ENCODE measurements at regions not wholly inside any gene's neighbourhood (a gene's known extent, or its start where the extent isn't known, plus 50 kb on each side); places are given as distances from the start of the nearest gene placed in this dataset.

DNA sequence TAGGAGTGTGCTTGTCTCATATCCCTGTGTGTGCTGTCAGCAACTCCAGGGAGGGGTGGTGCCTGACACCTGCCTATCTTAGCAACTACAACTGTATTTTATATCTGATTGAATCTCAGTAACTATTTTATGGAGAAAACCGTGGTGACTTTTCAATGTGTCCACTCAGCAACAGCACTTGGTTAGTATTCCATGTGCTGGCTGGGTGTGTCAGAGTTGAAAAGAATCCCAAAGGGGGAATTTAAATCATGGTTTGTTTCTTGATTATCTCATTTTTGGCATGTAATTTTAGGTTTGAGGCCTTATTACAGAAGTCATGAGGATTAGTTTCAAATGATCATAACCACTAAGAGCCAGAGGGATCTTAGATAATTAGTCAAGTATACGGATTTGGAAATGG lies 425.7 kb upstream of the FZD8 start:
- Histone ChIP-seq H3K36me3 (ENCODE audit: control insufficient read depth in 2 of 2, extremely low read depth in 1 of 2, insufficient read depth in 2 of 2, low read length in 2 of 2) (no peaks in the 10 kb centered on the region), H3K4me3 (replicated peaks in 1 of 3; ENCODE audit: insufficient read depth in 1 of 3, low read depth in 1 of 3, low read length in 3 of 3) (no peak overlapping the region), H3K4me2 (ENCODE audit: insufficient read depth, low read length) (no peak overlapping the region), H3K4me1 (ENCODE audit: control insufficient read depth, extremely low read depth, insufficient read depth, low read length) (no peaks in the 10 kb centered on the region), H3K27ac (ENCODE audit: insufficient read depth, low read depth, low read length) (no peak overlapping the region), H3K27me3 (ENCODE audit: control insufficient read depth in 2 of 2, insufficient read depth in 2 of 2, low read length in 2 of 2) (no peaks in the 10 kb centered on the region), H4K20me1 (replicated peaks; ENCODE audit: control insufficient read depth, extremely low read depth, insufficient read depth, low read length) (no peaks in the 10 kb centered on the region), H2AFZ (ENCODE audit: low read depth, low read length) (no peak overlapping the region), H3K79me2 (ENCODE audit: control insufficient read depth, insufficient read depth, low read length) (no peaks in the 10 kb centered on the region), H3K9me1 (replicated peaks; ENCODE audit: control insufficient read depth, extremely low read depth, insufficient read depth, low read length) (no peaks in the 10 kb centered on the region), H3K9ac (replicated peaks; ENCODE audit: extremely low read depth, insufficient read depth, low read length) (no peak overlapping the region), H3K9me3 (replicated peaks; ENCODE audit: control insufficient read depth, insufficient read depth, low read length) (no peaks in the 10 kb centered on the region)
- BruUV-seq (replicated peaks), result no TSS peak
- POLR2A ChIA-PET, result no interaction called here
- FAIRE-seq (no peak), DNase-seq (ENCODE audit: low read depth, low spot score) (no peak)
- dilution Hi-C loops (cut with MboI; ENCODE audit: extremely low pct_ligation_motif_present, low sequenced_read_pairs) (no loop called here), intact Hi-C loops (cut with micrococcal nuclease) (no loop called here)
- TF ChIP-seq POLR2AphosphoS5 (IDR thresholded peaks at IDR 0.05; ENCODE audit: insufficient read depth, low read depth, low read length), result no peak
- no peak for TF ChIP-seq FOS (IDR thresholded peaks at IDR 0.05; ENCODE audit: borderline replicate concordance, insufficient read depth, low read length)
- no peak for TF ChIP-seq GATA2 (IDR thresholded peaks at IDR 0.05; ENCODE audit: insufficient read depth, insufficient read length, low read depth, low read length)
- no peak for TF ChIP-seq POLR2A (IDR thresholded peaks at IDR 0.05; ENCODE audit: low read depth, low read length)
- no peak for TF ChIP-seq JUN (IDR thresholded peaks at IDR 0.05; ENCODE audit: borderline replicate concordance, insufficient read depth, insufficient read length, low read depth)
- no peak for TF ChIP-seq MYC (IDR thresholded peaks at IDR 0.05; ENCODE audit: low read depth, low read length)
- CTCF ChIA-PET, result no interaction called here

DNA sequence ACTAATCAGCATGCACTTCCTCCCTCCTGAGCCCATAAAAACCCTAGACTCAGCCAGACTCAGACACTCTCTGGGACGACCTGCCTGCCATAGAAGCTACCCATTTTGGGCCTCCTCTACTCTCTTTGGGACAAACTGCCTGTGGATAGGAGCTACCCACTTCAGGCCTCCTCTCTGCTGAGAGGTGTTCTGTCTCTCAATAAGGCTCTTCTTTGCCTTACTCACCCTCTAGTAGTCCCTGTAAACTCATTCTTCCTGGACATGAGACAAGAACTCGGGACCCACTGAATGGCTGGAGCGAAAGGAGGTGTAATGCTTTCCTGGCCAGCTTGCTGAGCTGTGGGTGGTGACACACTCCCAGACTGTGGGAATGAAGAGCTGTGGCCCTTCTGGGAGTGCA lies 424.8 kb upstream of the FZD8 start:
- TF ChIP-seq GATA2 (IDR thresholded peaks at IDR 0.05; ENCODE audit: insufficient read depth, insufficient read length, low read depth, low read length) (no peak), POLR2A (IDR thresholded peaks at IDR 0.05; ENCODE audit: low read depth, low read length) (no peak), MYC (IDR thresholded peaks at IDR 0.05; ENCODE audit: low read depth, low read length) (no peak), EZH2 (IDR thresholded peaks at IDR 0.05; ENCODE audit: borderline replicate concordance, low read depth, low read length, severe bottlenecking) (no peak), POLR2AphosphoS5 (IDR thresholded peaks at IDR 0.05; ENCODE audit: insufficient read depth, low read depth, low read length) (no peak), FOS (IDR thresholded peaks at IDR 0.05; ENCODE audit: borderline replicate concordance, insufficient read depth, low read length) (no peak), JUN (IDR thresholded peaks at IDR 0.05; ENCODE audit: borderline replicate concordance, insufficient read depth, insufficient read length, low read depth) (no peak)
- TF ChIP-seq, protein P1, sequence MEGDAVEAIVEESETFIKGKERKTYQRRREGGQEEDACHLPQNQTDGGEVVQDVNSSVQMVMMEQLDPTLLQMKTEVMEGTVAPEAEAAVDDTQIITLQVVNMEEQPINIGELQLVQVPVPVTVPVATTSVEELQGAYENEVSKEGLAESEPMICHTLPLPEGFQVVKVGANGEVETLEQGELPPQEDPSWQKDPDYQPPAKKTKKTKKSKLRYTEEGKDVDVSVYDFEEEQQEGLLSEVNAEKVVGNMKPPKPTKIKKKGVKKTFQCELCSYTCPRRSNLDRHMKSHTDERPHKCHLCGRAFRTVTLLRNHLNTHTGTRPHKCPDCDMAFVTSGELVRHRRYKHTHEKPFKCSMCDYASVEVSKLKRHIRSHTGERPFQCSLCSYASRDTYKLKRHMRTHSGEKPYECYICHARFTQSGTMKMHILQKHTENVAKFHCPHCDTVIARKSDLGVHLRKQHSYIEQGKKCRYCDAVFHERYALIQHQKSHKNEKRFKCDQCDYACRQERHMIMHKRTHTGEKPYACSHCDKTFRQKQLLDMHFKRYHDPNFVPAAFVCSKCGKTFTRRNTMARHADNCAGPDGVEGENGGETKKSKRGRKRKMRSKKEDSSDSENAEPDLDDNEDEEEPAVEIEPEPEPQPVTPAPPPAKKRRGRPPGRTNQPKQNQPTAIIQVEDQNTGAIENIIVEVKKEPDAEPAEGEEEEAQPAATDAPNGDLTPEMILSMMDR (IDR thresholded peaks at IDR 0.05; ENCODE audit: extremely low read depth in 1 of 2, insufficient read depth in 1 of 2, low read depth in 1 of 2, low read length in 2 of 2), result no peak
- TF ChIP-seq, protein P2, sequence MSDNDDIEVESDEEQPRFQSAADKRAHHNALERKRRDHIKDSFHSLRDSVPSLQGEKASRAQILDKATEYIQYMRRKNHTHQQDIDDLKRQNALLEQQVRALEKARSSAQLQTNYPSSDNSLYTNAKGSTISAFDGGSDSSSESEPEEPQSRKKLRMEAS (IDR thresholded peaks at IDR 0.05; ENCODE audit: insufficient read depth, insufficient read length), result no peak
- CTCF ChIA-PET, result no interaction called here
- no peaks in the 10 kb centered on the region for H3K79me2 ChIP-seq (ENCODE audit: control insufficient read depth, insufficient read depth, low read length)
- intact Hi-C loops (cut with micrococcal nuclease), result no loop called here
- H2AFZ ChIP-seq (ENCODE audit: low read depth, low read length), result no peak overlapping the region
- H3K9ac ChIP-seq (replicated peaks; ENCODE audit: extremely low read depth, insufficient read depth, low read length), result no peak overlapping the region
- H3K9me1 ChIP-seq (replicated peaks; ENCODE audit: control insufficient read depth, extremely low read depth, insufficient read depth, low read length), result no peaks in the 10 kb centered on the region
- DNase-seq (ENCODE audit: low read depth, low spot score) (no peak), FAIRE-seq (no peak)
- H3K27me3 ChIP-seq (ENCODE audit: control insufficient read depth in 2 of 2, insufficient read depth in 2 of 2, low read length in 2 of 2), result no peaks in the 10 kb centered on the region
- dilution Hi-C loops (cut with MboI; ENCODE audit: extremely low pct_ligation_motif_present, low sequenced_read_pairs), result no loop called here
- H3K9me3 ChIP-seq (replicated peaks; ENCODE audit: control insufficient read depth, insufficient read depth, low read length), result no peaks in the 10 kb centered on the region
- no peaks in the 10 kb centered on the region for H3K4me1 ChIP-seq (ENCODE audit: control insufficient read depth, extremely low read depth, insufficient read depth, low read length)
- H4K20me1 ChIP-seq (replicated peaks; ENCODE audit: control insufficient read depth, extremely low read depth, insufficient read depth, low read length), result no peaks in the 10 kb centered on the region
- H3K4me2 ChIP-seq (ENCODE audit: insufficient read depth, low read length), result no peak overlapping the region
- H3K4me3 ChIP-seq (replicated peaks in 1 of 3; ENCODE audit: insufficient read depth in 1 of 3, low read depth in 1 of 3, low read length in 3 of 3), result no peak overlapping the region
- BruUV-seq (replicated peaks), result no TSS peak
- H3K27ac ChIP-seq (ENCODE audit: insufficient read depth, low read depth, low read length), result no peak overlapping the region
- POLR2A ChIA-PET, result no interaction called here
- H3K36me3 ChIP-seq (ENCODE audit: control insufficient read depth in 2 of 2, extremely low read depth in 1 of 2, insufficient read depth in 2 of 2, low read length in 2 of 2), result no peaks in the 10 kb centered on the region

All from endothelial cell of umbilical vein (primary cell).